K562 (cell line): ENCODE measurements at regions not wholly inside any gene's neighbourhood (a gene's known extent, or its start where the extent isn't known, plus 50 kb on each side); places are given as distances from the start of the nearest gene placed in this dataset.
A peak's percentile ranks its signal among the peaks of the same experiment; 100 is the strongest.

Source experiments
- ATAC-seq: fragments of 200-7000 bp; cut with Tn5 transposase; 3 replicates; pipeline ENCODE4 v1.9.1; 2020; ENCODE audit warnings: moderate library complexity
- BruUV-seq: library from RNA; stranded (reverse); fragments of 400-500 nt; replicated peaks from 2 replicates; lab custom pipeline; 2021; lab: Mats Ljungman, UMichigan
- CTCF ChIA-PET: fragments of 300-600 bp; formaldehyde crosslinking; extraction: SDS; loops from one replicate; lab custom pipeline; 2021; ENCODE audit warnings: low intra/inter-chr PET ratio; lab: Yijun Ruan, JAX
- POLR2A ChIA-PET: fragments of 300-600, 350-650 bp; sonication (Branson Sonifier 250); formaldehyde crosslinking; extraction: SDS; loops from one replicate; lab custom pipeline; 2021; ENCODE audit warnings: antibody characterized with exemption, inconsistent platforms; lab: Yijun Ruan, JAX
- DNase-seq, 4 experiments: peaks; one replicate each; pipeline versions ENCODE4 v3.0.0 to v3.0.0-alpha.2; 2011 to 2018; ENCODE audit warnings: low spot score in 3 of 4, mixed read lengths in 3 of 4; ENCODE audit errors: extremely low read depth in 1 of 4
- FAIRE-seq: peaks from 2 replicates; lab custom pipeline; 2011; peaks lifted over from hg19 to GRCh38; lab: Jason Lieb, UNC
- H2AFZ ChIP-seq: 2 replicates; pipeline ENCODE4 v1.6.0; 2011; ENCODE audit warnings: low read depth, low read length, control low read depth, inconsistent platforms
- H3K27ac ChIP-seq: fragments of 200-600 bp; 3 replicates; pipeline ENCODE4 v1.8.0; 2011; ENCODE audit warnings: low read depth, mild to moderate bottlenecking, control low read depth, inconsistent platforms, low read length, moderate library complexity, mixed read lengths; ENCODE audit errors: extremely low read depth
- H3K27me3 ChIP-seq, 2 experiments: fragments of 300-600 bp in 1 of 2; 2 replicates in 1 of 2; 3 replicates in 1 of 2; pipeline versions ENCODE4 v1.6.0 to v1.8.0; 2011; ENCODE audit warnings: inconsistent platforms in 2 of 2, low read length in 2 of 2, mild to moderate bottlenecking in 1 of 2, mixed read lengths in 1 of 2, moderate library complexity in 1 of 2; ENCODE audit not compliant: control insufficient read depth in 2 of 2, insufficient read depth in 2 of 2
- H3K36me3 ChIP-seq: fragments of 300-600 bp; 3 replicates; pipeline ENCODE4 v1.8.0; 2011; ENCODE audit warnings: mild to moderate bottlenecking, low read length, inconsistent platforms; ENCODE audit not compliant: control insufficient read depth, insufficient read depth
- H3K4me1 ChIP-seq, 2 experiments: fragments of 200-600 bp in 1 of 2; replicated peaks in 1 of 2; 2 replicates in 1 of 2; 3 replicates in 1 of 2; pipeline versions ENCODE4 v1.5.1 to v1.8.0; 2011; ENCODE audit warnings: inconsistent platforms in 2 of 2, low read length in 2 of 2, mild to moderate bottlenecking in 1 of 2, mixed read lengths in 1 of 2, moderate library complexity in 1 of 2; ENCODE audit not compliant: control insufficient read depth in 2 of 2, insufficient read depth in 2 of 2
- H3K4me2 ChIP-seq: 2 replicates; pipeline ENCODE4 v1.6.1; 2011; ENCODE audit warnings: low read length, control low read depth, inconsistent platforms, mixed read lengths; ENCODE audit not compliant: insufficient read depth
- H3K4me3 ChIP-seq: fragments of 200-600 bp; sonication (generic), shearing (Covaris generic); 2 replicates; pipeline ENCODE4 v1.5.1; 2016; ENCODE audit warnings: control low read depth, inconsistent platforms
- H3K79me2 ChIP-seq: fragments of 200-600 bp; 3 replicates; pipeline ENCODE4 v1.8.0; 2011; ENCODE audit warnings: low read length, inconsistent platforms; ENCODE audit not compliant: control insufficient read depth, insufficient read depth
- H3K9ac ChIP-seq, 2 experiments: 2 replicates each; pipeline versions ENCODE4 v1.6.0 to v1.6.1; 2011; ENCODE audit warnings: low read depth in 2 of 2, low read length in 2 of 2, control low read depth in 1 of 2, inconsistent platforms in 1 of 2, mild to moderate bottlenecking in 1 of 2, mixed read lengths in 1 of 2; ENCODE audit not compliant: insufficient read depth in 1 of 2
- H3K9me1 ChIP-seq: one replicate; pipeline ENCODE4 v1.6.0; 2011; ENCODE audit warnings: inconsistent platforms, mild to moderate bottlenecking, low read length, moderate library complexity; ENCODE audit not compliant: control insufficient read depth, insufficient read depth
- H3K9me3 ChIP-seq: replicated peaks from 2 replicates; pipeline ENCODE4 v1.5.1; 2011; ENCODE audit warnings: low read depth, low read length, inconsistent platforms; ENCODE audit not compliant: control insufficient read depth, insufficient read depth
- H4K20me1 ChIP-seq: replicated peaks from 2 replicates; pipeline ENCODE4 v1.6.1; 2011; ENCODE audit warnings: low read length, inconsistent platforms, mixed read lengths; ENCODE audit not compliant: control insufficient read depth, insufficient read depth
- REST ChIP-seq, 2 experiments: fragments of 450-650 bp; formaldehyde crosslinking in 1 of 2; IDR thresholded peaks; 2 replicates each; pipeline versions ENCODE4 v1.4.0 to v1.6.1; 2014 to 2020; ENCODE audit warnings: mild to moderate bottlenecking in 2 of 2, borderline replicate concordance in 1 of 2, low read depth in 1 of 2
- ZNF282 ChIP-seq: sonication (generic); formaldehyde crosslinking; IDR thresholded peaks from 2 replicates; pipeline ENCODE4 v1.8.1; 2023; ENCODE audit warnings: missing genetic modification reagents
- WGBS: fragments of 100-300 bp; shearing (Covaris generic); methylation state at CpG from one replicate; pipeline ENCODE4 v1.1.6; 2016; ENCODE audit warnings: low coverage, mixed read lengths; ENCODE audit not compliant: insufficient coverage; ENCODE audit errors: missing lambda C conversion rate; 5-methylcytosine and 5-hydroxymethylcytosine counted together
- in situ Hi-C: fragments of 300-500 bp; cut with MboI; formaldehyde crosslinking; loops from 4 replicates; pipeline ENCODE4 v1.15.0; 2018; ENCODE audit warnings: inconsistent platforms, mixed read lengths
- intact Hi-C: fragments of 100-400 bp; cut with micrococcal nuclease; formaldehyde crosslinking; loops from 2 replicates; pipeline ENCODE4 v1.14.2; 2022

GRCh38 chr2:225937625-225938187 is 538.2 kb downstream of the NYAP2 start:
- Histone ChIP-seq H3K9me3 (no peaks in the 10 kb centered on the region), H2AFZ (no peak overlapping the region), H4K20me1 (no peaks in the 10 kb centered on the region), H3K9me1 (no peaks in the 10 kb centered on the region), H3K79me2 (no peaks in the 10 kb centered on the region), H3K4me2 (no peak overlapping the region), H3K27ac (no peak overlapping the region), H3K4me1 (no peaks in the 10 kb centered on the region), H3K27me3 (no peaks in the 10 kb centered on the region), H3K36me3 (no peaks in the 10 kb centered on the region), H3K9ac (no peak overlapping the region), H3K4me3 (no peak overlapping the region)
- 0% methylated on average over 1 of the region's 1 CpG for WGBS
- no peak for FAIRE-seq
- ChIA-PET POLR2A (no interaction called here), CTCF (no interaction called here)
- DNase-seq: no peak
- no peak for ATAC-seq
- no TSS peak for BruUV-seq
- TF ChIP-seq ZNF282 (CRISPR knock-in tag) (no peak), REST (IDR thresholded peaks at IDR 0.05; ENCODE audit: borderline replicate concordance) (0 out of 2 replicates have a peak, but pooled peaks have one; percentile 14), REST (CRISPR knock-in tag; IDR thresholded peaks at IDR 0.05; ENCODE audit: low read depth) (no peak)
- intact Hi-C loops: no loop called here
- in situ Hi-C loops: no loop called here
